ENCODE measurements at regions not wholly inside any gene's neighbourhood (a gene's known extent, or its start where the extent isn't known, plus 50 kb on each side); places are given as distances from the start of the nearest gene placed in this dataset.
"Not testable (repeated sequence)": the region's sequence is repeated elsewhere in the genome, so short reads cannot be mapped to it uniquely, and the experiment has no call there.

DNA sequence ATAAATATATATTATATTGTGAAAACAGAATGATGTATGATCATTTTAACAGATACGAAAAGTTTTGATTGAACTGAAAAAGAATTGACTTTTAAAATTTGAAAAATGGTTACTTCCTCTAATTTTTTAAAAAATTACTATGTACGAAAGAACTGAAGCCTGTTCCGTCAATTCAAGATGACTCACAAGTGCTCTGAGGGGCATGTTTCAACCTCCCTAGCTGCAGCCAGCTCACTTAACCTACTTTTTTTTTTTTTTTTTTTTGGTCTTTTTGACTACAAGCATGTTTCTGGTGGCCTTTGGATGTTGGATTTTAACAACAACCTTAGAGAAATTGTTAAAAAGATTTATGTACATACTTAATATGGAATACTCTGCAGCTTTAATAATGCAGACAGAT, 1139.3 kb downstream of the DIAPH3 start:
- DNase-seq = no peak

- no peak for DNase-seq
Measured at GRCh38 chr13:59034198-59034597, 1129.5 kb downstream of the DIAPH3 start.

DNA sequence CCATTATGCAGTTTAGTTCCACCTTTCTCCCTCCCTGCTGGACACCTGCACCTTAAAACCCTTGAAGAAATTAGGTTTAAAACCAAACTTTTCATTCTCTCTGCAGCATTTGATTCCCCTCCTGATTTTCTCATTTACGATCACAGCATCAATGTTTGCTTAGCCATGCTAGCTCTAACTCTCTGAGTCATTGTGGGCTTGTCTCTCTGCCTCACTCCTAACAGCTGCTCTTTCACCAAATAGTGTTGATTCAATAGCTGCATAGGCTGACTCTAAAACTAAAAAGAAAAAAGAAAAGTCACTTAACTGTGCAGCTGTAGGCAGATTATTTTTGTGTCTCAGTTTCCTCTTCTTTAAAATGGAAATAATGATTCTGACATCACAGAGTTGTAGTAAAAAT, 1124.9 kb downstream of the DIAPH3 start:
- DNase-seq = no peak

DNA sequence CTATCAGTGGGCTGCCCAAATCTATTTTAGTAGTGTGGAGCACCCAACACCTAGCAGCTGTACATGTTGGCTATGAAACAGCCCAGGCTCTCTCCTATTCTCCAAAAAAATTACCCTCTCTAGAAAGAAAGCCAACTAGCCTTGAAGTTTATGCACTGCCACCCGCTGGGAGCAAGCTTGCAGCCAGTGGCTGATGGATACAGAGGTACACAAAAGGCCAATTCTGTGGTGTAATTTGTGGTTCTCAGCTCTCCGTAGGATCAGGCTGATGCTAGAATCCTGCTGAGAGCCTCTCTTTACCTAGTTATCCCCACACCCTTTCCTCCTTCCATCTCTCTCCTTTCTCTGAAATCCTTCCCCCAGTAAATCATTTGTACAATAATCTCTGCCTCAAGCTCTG, 1120.7 kb downstream of the DIAPH3 start:
- no peak for DNase-seq

- DNase-seq = no peak
Measured at GRCh38 chr13:59047546-59047945, 1116.2 kb downstream of the DIAPH3 start.

GRCh38 chr13:59061621-59062020, 1102.1 kb downstream of the DIAPH3 start:
- DNase-seq = no peak

DNA sequence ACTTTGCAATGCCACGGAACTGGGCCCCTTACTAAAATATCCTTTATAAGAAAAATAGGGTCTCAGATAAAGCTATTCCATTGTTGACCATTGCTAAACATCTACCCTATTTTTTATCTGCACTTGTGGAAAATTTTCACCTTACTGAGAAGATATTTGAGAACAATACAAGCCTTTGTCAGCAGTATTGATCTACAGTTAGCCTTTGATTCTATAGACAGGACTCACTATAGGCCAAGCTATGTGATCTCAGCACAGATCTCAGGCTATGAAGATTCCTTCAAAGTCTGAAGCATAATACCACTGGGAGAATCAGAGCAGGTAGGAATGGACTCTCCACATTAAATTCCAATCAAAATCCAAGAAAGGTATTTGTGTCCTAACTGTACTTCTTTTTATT, 1099.7 kb downstream of the DIAPH3 start:
- no peak for DNase-seq

GRCh38 chr13:59076386-59076785, 1087.3 kb downstream of the DIAPH3 start:
- DNase-seq = not testable (repeated sequence)

- DNase-seq = no peak
Measured at GRCh38 chr13:59086147-59086546, 1077.6 kb downstream of the DIAPH3 start.

- DNase-seq = no peak
Measured at GRCh38 chr13:59088716-59089115, 1075.0 kb downstream of the DIAPH3 start.

DNA sequence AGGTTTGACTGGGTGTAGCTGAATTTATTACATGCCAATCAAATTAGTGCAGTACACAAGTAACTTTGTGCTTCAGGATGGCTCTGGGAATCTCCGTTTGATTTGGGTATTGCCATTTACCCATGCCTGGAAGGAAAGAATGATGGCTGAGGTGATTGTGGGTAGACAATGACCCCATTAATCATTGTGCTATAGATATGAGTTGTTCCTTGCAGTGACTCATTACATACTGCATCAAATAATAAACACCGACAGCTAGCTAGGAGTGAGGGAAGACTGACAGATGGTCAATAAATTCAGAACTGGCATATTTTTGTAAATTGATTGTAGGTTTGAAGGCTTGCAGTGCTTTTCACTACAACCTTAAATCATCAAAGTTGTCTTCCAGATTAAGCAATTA, 1069.5 kb downstream of the DIAPH3 start:
- DNase-seq = no peak

- no peak for DNase-seq
Measured at GRCh38 chr13:59099182-59099974, 1064.3 kb downstream of the DIAPH3 start.

DNA sequence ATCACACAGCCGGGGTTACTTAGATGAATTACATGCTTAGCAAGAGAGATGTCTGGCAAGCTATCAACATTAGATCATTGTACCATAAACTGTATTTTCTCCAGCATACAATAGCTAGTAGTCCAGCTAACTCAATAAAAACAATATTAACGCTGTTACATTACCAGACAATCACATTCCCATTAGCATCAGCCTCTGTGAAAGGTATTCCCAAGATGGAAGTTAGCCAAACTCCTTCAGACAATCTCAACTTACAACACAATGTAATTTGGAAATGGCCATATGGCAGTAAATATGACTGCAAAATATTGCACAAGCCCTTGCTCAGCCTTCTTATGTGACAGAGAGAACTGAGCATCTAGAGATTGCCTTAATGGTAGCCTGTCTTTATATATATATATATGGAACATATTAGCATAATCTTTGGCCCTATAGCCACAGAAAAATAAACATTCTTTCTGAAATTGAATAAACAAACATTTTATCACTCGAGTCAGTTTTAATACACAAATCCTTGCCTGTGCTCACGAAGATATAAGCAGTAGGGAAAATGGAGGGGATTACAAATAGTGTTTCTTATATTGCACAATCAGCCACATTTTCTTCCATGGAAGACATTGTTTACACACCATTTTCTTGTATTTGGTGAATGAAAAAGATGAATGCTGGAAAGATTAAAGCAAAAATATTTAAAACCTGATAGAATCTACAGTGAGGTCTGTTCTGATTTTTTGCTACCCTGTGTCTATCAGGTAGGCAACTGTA, 1060.5 kb downstream of the DIAPH3 start:
- no peak for DNase-seq

DNA sequence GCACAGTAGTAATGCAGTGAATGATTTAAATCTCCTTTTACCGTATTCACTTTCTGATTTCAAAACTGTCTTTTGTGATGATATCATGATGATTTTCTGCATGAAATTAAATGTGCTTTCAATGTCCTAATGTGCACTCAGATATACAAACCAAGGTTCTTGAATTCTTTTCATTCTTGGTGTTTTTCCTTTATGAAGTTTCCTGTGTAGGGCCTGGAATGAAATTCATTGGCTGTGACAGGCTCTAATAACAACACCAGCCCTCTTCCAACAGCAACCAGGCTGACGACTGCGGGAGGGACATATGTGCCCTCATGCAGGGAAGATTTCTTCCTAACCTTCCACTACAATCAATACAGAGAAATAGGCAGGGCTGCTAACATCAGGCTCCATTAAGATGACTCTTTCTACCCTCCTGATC, 1052.0 kb downstream of the DIAPH3 start:
- no peak for DNase-seq

DNA sequence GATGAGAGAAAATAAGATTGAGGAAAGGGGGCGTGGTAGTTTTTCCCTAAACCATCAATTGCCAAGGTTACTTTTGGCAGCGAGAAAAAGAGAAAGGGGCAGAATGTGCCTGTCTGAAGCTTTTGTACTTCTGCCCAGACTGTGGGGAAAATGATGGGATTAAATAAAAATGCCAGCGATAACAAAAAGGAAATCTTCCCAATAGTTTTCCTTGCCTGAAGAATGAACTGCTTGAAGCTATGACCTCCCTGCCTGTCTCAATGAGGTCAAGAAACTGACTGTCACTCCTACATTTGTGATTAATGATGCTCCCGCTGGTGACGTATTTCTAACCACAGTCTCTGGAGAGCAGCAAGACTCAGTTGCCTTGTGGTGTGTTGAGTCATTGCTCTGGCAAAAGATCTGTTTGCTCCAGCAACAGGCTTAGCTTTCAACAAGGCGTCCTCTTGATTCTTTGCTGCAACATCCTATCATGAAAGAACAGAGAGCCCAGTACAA, 1051.5 kb downstream of the DIAPH3 start:
- DNase-seq = no peak

- DNase-seq = no peak
Measured at GRCh38 chr13:59119475-59119874, 1044.3 kb downstream of the DIAPH3 start.

GRCh38 chr13:59120297-59120843, 1043.4 kb downstream of the DIAPH3 start:
- no peak for DNase-seq

GRCh38 chr13:59121507-59121906, 1042.2 kb downstream of the DIAPH3 start:
- DNase-seq = no peak

DNA sequence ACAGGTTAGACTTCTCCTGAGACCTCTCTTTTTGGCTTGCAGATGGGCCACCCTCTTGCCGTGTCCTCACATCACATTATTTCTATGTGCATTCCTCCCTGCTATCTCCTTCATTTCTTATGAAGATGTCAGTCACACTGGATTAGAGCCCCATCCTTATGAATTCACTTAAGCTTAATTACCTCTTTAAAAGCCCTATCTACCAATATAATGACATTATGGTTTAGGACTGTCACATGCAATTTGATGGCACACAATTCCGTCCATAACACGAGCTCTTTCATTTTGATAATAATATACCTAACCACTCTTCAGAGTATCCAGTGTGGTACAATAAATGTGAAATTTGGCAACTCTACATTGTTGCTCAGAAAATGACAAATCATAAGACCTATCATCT, 1037.3 kb downstream of the DIAPH3 start:
- DNase-seq = no peak

- DNase-seq = no peak
Measured at GRCh38 chr13:59133903-59134302, 1029.8 kb downstream of the DIAPH3 start.

DNA sequence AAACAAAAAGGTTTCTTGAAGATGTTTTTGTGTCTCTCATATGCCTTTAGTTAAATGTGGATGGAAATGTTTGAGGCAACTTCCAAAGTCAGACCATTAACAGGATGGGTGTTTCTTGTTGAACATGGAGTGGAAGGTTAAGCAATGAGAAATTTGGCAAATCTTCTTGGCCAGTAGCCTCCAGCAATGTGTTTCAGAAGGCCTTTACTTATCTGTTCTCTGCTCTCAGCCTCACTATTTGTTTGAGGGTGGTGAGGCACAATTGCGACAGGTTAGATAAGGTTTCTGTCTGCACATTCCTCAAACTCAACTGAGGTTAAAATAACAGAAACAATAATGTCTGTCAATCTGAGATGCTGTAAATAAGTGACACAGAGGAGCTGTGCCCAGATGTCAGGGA, 1019.0 kb downstream of the DIAPH3 start:
- no peak for DNase-seq

DNA sequence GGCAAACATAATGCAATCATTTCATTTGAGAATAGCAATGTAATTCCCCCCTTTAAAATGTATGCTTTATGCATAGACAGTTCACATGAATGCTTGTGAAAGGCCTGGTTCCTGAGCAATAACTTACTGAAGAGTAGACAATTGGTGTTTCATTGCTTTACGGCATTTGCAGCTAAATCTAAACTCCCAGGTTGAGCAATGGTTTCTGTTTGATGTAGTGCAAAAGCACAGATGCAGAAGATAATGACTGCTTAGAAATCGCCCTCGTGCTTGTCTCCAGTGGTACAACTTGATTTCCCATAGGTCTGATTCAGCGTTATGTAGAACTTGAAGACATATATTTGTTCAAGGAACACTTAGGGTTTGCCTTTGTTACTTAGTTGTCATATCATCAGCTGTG, 1018.3 kb downstream of the DIAPH3 start:
- no peak for DNase-seq

DNA sequence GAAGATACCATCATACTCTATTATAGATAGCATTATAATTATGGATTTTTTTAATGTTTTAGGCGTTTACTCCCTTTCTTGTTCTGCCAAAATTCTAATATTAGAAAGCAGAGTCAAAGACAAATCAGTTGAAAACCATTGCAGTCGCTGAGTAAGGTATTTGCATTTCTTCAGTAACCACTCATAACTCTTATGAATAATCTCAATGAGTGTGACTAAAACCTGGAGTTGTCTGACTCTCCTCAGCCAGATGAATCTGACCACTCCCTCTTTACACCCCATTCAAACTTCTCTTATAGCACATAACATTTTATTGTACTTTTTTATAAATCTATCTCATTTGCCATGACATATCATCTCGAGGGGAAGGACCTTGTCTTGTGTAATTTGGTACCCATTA, 1006.5 kb downstream of the DIAPH3 start:
- no peak for DNase-seq

- no peak for DNase-seq
Measured at GRCh38 chr13:59166174-59166573, 997.6 kb downstream of the DIAPH3 start.

Data from CD4-positive, alpha-beta T cell treated with Interleukin-10 for 1 hour (primary cell).